Esophagus mucosa (tissue), 1 donor: ENCODE measurements at regions not wholly inside any gene's neighbourhood (a gene's known extent, or its start where the extent isn't known, plus 50 kb on each side); places are given as distances from the start of the nearest gene placed in this dataset.
"Not testable (repeated sequence)": the region's sequence is repeated elsewhere in the genome, so short reads cannot be mapped to it uniquely, and the experiment has no call there.

Source experiments
- ATAC-seq: fragments of 200-7000 bp; cut with Tn5 transposase; one replicate; pipeline ENCODE4 v1.9.1; 2020
- donor health status: DM: yes; HTN: yes; CAD: no.

DNA sequence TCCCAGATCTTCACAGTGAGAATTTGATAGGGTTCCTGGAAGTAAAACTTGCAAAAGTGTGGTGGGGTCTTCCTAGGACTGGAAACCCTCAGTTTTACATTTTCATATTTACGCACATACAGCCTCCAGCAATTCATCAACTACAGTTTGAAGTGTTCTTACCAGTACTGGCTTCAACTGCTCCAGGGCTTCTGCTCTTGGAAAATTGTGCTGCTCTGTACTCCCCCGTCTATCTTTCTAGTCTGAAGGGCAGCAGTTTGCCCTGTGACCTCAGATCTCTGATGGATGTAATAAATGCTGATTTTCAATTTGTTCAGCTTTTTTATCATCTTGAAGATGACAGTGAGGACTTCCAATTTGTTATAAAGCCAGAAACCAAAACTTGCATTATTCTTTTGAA, 458.9 kb upstream of the FSTL5 start:
- ATAC-seq: no peak

DNA sequence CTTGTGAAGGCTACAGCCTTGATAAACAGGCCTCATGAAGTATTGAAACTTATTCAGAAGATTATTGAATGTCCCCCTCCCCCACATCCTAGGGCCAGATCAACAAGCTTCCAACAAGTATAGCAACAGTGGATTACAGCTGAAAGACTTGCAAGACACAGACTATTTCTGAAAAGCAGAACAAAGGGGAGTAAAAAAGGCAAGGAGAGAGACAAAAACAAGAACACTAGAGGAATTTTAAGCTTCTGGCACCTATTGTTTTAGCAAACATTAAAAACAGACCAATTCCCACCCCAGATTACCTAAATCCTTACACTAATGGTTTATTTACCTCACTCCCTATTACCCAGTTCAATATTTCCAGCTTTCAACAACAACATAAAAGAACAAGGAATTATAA, 446.3 kb upstream of the FSTL5 start:
- ATAC-seq: no peak

DNA sequence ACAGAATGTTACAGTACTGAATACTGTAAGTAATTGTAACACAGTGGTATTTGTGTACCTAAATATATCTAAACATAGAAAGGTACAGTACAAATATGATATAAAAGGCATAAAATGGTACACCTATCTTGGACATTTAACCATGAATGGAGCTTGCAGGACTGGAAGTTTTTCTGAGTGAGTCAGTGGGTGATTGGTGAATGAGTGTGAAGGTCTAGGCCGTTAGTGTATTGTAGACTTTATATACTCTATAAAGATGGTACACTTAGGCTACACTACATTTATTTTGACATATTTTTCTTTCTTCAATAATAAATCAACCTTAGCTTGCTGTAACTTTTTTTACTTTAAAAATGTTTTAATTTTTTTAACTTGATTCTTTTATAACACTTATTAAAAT, 422.5 kb upstream of the FSTL5 start:
- ATAC-seq: no peak

DNA sequence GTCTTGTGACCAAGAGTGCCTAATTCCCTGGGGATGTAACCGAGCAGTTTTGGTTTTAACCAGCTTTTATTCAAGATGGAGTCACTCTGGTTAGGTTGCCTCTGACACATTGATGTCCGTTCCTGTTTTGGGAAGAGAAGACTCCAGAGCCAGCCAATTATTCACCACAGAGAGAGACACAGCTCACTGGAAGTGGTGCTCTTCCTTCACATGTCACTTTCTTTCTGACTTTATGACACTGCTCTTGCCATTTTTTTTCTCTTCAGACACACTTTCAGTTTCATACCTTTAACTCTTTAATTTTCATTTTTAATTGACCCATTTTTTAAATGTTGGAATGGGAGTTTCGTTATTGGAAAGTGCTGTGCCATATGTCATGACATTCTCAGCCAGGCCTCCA, 418.4 kb upstream of the FSTL5 start:
- ATAC-seq: no peak

DNA sequence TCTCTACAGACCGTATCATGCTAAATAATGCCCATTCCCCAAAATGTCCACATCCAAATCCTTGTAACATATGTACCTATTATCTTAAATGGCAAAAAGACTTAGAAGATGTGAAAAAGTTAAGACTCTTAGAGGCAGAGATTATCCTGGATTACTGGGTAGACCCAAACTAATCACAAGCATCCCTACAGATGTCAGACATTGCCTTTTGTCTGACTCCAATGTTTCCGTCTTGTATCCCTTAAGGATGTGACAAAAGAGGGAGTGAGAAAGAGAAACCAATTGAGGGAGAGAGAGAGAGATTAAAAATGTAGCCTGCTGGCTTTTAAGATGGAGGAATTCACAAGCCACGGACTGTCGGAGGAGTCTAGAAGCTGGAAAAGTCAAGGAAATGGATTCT, 401.9 kb upstream of the FSTL5 start:
- ATAC-seq: no peak

DNA sequence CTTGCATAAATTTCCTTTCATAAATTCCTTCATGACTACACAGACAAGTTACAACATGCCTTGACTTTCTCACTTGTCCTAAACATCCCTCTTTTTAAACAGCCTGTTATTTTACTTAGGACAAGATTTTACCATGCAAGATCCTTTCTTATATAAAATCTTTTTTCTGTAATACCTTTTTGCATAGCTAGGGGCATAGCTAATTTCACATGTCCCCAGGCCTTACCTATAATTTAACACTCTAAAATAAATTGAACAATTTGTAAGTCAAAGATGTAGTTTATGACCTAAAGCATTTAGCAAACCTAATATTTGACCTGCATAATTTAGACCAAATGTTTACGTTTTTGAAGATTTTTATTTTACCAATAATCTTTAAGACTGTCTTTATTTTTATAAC, 396.3 kb upstream of the FSTL5 start:
- ATAC-seq: no peak

DNA sequence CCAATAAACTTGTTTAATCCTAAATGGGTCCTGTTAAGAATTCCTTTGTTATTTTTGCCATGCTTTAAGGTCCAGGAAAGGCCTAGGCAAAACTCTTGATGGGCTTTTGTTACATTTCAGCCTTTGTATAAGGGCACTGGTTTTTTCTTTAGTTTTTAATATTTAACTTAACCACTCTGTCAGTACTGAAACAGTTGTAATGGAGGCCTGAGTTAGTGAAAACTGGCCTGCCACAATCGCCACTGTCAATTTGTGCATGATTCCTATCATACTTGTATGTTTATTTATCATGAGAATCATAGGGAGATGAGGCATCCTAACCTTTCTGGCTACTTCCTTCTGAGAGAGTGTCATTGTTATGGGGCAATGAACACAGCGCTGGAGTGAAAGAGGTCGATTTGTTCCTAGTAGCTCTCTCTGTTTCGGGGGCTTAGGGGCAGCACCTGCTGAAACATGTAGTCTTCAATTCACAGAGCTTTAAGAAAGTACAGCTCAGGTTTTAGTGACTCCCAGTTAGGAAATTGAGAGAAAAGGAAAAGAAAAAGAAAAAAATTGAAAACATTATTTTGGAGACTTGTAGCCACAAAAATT, 393.8 kb upstream of the FSTL5 start:
- no peak for ATAC-seq

DNA sequence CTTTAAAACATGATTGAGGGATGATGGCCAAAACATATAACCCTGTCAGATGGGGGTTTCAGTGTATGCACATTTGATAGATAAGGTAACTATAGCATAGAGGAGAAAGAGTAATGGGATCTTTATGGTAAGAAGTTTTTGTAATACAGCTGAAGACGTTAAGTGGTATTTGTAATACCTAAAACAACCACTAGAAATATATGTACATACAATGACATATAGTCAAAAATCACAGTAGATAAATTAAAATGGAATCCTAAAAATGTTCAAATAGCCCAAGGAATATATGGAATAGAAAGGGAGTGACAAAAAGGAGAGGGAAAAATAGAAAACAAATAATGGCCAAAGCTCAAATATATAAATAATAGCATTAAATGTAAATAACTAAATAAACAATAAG, 371.3 kb upstream of the FSTL5 start:
- ATAC-seq: no peak

DNA sequence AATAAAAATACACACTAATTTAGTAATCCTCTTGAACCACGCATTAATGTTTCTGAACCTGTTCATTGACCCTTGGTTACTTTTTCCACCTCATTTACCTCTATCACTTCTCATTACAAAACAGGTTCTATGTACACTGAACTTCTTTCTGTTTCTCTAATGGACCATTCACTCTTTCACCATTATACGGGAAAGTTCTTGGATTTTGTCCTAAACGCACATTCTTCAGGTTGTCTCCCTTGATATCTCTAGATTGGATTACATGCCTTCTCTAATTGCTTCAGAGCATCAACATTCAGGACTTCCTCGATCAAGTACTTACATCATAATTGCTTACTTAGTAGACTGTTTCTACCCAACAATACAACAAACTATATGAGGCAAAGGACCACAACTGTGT, 359.4 kb upstream of the FSTL5 start:
- no peak for ATAC-seq

DNA sequence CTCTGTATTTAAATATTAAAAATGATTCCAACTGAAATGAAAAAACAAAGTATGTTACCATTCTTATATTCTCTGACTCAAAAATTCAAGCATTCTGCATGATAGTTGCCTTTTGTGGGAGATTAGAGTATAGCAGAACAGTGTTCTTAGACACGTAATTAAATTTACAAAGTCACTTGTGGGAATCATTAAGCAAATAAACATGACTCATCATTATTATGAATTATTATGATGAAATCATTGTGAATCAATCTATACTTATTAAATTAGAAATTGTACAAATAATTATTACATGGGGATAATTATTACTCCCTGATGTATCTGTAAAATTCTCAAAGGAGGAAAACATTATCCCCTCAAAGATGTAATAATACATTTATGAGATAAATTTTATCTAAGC, 358.9 kb upstream of the FSTL5 start:
- no peak for ATAC-seq

DNA sequence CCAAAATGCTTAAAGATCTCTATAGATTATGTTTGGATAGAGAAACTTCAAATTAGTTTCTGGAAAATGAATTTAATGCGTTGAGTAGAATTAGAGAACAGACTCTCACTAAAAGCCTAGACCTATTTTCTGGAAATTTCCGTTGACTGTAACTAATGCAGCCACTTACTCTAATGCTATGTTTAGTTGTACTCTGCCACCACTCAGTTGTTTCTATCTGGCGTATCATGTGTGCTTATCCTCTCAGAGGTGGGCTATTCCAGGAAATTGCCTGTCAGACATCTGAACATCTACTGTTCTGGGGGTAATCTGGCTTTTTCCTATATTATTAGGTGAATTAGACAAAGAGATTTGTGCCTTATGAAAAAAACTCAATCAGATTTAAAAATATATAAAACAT, 347.1 kb upstream of the FSTL5 start:
- ATAC-seq: no peak

DNA sequence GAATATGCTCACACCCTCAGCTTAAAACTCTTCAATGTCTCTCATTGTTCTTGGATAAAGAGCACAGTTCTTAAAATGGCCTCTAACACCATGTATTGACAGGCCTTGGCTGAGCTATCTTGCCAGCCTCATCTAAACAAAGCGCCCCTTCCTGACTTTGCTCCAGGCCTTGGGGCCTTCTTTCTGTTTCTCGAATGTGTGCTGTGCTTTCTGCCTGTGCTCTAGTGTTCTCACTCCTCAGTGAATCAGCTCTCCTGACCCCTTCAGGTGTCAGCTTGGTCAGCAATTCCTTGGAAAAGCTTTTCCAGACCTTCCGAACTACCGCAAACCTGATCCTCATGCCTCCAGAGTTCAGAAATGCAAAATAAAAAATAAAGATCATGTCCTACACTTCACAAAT, 346.3 kb upstream of the FSTL5 start:
- no peak for ATAC-seq

DNA sequence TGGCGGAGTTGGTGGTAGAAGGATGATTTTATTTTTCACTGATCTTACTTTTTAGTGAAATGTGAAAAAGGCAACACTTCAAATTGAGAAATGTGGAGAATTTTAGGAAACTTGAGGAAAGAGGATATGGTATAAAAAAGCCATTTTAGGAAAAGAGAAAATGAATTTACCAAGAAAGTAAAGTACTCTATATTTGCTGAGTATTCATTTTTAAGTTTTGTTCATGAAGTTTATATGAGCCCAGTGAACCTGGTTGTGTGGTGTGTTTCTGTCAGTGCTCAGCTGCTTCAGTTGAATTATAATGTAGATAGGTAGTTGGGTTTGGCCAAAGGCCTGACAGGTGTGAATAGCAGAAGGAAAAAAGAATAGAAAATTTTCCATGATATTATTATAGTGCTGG, 345.5 kb upstream of the FSTL5 start:
- ATAC-seq: no peak

DNA sequence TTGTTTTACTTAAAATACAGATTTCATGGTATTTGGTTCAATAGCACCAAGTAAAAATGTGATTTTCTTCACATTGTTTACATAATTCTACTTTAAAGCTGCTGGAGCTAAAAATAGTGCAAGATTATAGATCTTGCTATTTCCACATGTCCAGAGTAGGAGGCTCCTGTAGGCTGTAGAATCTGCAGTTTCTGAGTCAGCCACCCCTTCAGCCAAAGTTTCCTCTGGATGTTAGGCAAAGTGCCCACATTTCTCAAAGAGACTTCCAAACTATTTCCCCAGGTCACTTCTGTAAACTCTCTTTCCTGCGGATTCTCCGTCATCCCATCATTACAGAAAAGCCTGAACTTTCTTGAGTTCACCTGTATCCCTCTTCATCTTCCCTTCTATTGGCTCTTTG, 342.5 kb upstream of the FSTL5 start:
- ATAC-seq: no peak

DNA sequence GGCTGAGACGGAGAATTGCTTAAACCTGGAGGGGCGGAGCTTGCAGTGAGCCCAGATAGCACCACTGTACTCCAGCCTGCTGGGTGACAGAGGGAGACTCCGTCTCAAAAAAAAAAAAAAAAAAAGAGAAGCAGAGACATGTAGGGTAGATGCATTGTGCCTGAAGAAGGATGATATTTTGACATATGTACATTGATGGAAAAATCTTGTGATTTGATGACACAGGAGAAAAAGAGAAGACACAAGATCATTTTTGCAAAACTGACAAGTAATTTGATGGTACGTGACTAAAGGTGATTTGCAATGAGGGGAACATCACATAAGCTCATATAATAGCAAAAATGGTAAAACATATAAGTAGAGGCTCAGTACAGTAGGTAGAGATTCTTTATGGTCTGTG, 340.1 kb upstream of the FSTL5 start:
- no peak for ATAC-seq

DNA sequence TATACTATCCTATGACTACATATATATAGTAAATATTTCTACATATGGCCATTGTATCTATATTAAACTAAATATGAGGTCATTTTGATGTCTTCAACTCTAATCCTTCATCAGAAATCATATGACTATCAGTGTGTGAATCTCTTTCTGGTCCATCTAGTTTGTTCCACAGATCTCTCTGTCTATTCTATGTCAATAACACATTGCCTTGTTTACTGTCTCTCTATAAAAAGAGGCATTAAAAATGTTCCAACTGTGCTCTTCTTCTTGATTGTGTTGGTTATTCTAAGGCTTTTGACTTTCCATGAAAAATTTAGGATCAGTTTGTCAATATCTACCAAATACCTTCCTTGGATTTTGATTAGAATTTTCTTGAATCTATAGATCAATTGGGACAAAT, 338.3 kb upstream of the FSTL5 start:
- ATAC-seq: no peak

DNA sequence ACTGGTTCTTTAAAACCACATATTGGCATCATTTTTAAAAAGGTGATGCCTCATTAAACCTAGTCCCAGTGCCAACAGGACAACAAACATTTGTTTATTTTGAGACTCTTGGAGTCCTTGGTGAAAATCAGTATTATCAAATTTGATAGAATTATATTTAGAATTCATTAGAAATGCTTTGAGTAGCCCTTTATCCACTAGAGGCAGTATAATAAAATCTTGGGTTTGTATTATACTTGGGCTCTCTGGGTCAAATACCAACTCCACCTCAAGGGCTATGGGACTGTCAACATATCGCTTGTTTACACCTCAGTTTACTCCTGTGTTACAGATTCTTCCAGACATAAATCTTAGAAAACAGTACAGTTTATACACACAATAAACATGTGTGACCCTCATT, 335.7 kb upstream of the FSTL5 start:
- ATAC-seq: no peak

DNA sequence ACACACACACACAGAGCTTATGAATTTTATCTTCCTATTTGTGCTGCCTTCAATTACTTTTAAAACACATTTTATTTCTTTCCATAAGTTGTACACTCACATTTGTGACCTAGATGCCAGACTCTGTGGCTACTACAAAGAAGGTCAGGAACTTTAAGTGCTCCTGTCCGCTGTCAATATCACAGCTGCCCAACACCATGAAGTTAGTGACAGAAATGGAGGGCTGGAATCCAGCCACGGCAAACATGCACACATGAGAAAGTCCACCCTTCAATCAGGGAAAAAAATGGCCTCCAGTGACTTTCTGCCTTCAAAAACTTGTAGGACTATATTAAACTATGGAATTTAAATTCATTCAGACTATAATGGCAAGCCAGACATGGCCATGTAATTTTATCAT, 334.4 kb upstream of the FSTL5 start:
- no peak for ATAC-seq

DNA sequence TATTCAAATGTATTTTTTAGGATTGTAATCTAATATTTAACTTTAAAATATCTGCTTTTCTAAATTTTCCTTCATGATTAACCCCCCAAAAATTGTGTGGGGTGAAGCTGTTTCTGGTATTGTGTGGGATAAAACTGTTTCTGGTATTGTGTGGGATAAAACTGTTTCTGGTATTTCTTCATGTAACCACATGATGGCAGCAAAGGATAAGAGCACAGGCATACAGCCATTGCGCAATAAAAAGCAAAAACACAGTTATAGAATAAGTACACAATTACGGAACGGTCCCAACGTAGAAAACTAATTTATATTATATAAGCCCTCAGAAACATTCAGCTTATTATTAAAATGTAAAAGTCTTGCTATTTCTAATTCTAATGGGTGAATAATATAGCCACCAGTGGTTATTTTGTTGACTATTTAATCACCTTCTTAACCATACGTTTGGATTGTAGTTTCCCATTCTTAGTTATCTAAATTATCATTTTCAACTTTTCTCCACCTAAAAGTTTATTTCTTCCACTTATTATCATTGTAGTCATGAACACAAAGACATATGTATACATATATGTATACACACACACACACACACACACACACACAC, 333.9 kb upstream of the FSTL5 start:
- ATAC-seq: peak; percentile 64

DNA sequence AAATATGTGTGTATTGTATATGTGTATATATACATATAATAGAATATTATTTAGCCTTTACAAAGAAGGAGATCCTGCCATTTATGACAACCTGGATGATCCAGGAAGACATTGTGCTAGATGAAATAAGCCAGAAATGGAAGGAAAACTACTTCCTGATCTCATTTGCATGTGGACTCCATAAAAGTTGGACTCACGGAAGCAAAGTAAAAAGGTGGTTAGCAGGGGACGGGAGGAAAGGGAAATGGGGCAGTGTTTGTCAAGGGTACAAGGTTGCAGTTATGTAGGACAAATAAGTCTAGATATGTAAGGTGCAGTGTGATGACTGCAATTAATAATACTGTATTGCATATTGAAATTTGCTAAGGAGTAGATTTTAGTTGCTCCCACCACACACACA, 331.1 kb upstream of the FSTL5 start:
- ATAC-seq: no peak

DNA sequence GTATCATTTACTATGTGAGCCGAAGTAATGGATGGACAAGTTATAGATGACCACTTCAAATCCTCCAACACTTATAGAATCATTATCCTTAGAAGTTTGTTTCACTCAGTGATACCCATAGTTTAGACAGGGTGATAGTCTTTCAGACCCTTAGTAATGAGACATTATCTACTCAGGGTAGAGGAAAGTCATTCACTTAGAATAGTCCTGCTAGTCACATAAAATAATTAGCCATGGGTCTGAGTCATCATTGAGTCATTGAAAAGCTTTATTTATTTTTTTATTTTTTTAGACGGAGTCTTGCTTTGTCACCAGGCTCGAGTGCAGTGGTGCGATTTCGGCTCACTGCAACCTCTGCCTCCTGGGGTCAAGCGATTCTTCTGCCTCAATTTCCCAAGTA, 321.7 kb upstream of the FSTL5 start:
- no peak for ATAC-seq

DNA sequence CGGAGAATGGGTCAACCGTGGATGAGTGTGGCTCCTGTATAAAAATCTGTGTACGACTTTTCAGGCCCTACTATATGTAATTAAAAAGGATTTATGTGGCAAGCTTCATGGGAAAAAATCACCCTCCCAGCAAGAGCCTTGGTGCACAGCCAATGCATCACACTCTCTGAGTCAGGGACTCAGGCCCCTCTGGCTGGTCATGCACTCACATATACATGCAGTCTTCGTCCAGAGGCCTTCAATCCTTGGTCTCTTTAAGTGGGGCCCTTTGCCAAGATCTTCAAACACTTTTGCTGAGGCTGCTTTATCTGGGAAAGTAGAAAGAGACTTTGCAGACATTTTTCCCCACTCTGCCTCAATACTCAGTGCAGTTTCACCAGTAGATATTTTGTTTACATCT, 311.4 kb upstream of the FSTL5 start:
- ATAC-seq: no peak

DNA sequence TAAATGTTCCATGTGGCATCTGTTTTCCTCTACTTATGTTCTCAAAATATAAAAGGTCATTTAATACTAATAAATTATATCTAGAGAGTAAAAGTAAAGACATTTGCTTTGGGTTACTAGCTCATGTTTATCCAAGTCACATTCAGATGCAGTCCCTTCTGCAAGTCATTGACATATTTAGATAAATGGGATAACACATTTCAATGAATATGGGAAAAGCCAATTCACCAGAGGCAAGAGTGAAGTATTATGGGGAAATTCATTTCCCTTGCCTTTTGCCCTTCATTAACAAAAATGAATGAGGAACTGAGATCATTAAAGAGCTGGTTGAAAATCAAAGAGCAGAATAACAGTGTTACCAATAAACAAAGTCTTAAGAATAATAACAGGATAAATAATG, 306.2 kb upstream of the FSTL5 start:
- no peak for ATAC-seq

DNA sequence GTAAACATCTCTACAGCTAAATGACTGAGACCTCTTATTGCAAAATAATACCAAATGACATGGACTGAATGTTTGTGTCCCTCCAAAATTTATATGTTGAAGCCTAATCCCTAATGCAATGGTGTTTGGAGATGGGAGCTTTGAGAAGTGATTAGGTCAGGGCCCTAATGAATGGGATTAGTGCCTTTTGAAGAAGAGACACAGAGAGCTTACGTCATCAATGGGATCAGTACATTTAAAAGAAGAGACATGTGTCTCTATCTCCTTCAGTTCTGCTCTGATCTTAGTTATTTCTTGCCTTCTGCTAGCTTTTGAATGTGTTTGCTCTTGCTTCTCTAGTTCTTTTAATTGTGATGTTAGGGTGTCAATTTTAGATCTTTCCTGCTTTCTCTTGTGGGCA, 301.6 kb upstream of the FSTL5 start:
- ATAC-seq: not testable (repeated sequence)

DNA sequence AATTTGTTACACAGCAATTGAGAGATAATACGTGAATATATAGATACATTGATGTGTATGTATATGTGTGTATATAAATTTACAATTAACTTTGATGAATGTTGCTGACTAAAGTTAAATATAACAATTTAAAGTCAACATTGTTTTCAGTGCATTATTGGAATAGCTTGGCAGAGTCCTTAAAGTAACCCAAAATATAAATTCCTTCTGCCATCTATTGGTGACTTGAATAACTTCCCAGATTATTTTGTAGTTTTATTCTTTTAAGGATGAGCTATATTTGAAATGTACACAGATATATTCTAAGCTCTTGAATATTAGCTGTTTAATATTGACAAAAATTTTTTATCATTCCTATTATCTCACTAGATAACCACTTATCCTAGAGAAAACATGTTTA, 298.2 kb upstream of the FSTL5 start:
- no peak for ATAC-seq
